Choroid plexus epithelial cell (primary cell): ENCODE measurements at regions not wholly inside any gene's neighbourhood (a gene's known extent, or its start where the extent isn't known, plus 50 kb on each side); places are given as distances from the start of the nearest gene placed in this dataset.

Experiments used
- DNase-seq: peaks from one replicate; pipeline ENCODE4 v3.0.0-alpha.2; 2010; ENCODE audit warnings: low read depth
- H3K4me3 ChIP-seq: 2 replicates; pipeline ENCODE4 v1.5.1; 2011; ENCODE audit warnings: low read depth, mild to moderate bottlenecking, control low read depth, low read length, moderate library complexity
- TF ChIP-seq, protein P1 (sequence below): conservative IDR thresholded peaks from 2 replicates; pipeline ENCODE4 v1.5.1; 2011; ENCODE audit warnings: low read depth, mild to moderate bottlenecking, control low read depth, inconsistent platforms, low read length, moderate library complexity

DNA sequence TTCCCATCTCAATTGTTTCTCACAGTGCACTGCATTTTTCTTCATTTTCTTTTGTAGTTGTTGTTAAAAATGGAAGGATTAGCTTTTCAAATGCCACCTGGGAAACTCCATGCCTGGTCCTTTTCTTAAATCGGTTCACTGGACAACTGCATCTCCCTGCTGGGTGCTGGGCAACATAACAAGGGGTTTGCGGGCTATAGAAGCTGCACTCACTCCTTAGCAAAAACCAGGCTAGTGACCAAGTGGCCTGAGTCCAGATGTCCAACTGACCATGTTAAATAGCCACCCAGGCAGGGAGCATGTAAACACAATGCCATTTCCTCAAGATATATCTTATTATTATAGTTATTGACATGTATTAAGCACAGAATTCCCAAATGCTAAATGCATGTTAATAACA is 264.9 kb downstream of the ICOS start:
- H3K4me3 ChIP-seq: no peak overlapping the region
- no peak for DNase-seq
- TF ChIP-seq, protein P1, sequence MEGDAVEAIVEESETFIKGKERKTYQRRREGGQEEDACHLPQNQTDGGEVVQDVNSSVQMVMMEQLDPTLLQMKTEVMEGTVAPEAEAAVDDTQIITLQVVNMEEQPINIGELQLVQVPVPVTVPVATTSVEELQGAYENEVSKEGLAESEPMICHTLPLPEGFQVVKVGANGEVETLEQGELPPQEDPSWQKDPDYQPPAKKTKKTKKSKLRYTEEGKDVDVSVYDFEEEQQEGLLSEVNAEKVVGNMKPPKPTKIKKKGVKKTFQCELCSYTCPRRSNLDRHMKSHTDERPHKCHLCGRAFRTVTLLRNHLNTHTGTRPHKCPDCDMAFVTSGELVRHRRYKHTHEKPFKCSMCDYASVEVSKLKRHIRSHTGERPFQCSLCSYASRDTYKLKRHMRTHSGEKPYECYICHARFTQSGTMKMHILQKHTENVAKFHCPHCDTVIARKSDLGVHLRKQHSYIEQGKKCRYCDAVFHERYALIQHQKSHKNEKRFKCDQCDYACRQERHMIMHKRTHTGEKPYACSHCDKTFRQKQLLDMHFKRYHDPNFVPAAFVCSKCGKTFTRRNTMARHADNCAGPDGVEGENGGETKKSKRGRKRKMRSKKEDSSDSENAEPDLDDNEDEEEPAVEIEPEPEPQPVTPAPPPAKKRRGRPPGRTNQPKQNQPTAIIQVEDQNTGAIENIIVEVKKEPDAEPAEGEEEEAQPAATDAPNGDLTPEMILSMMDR: no peak

DNA sequence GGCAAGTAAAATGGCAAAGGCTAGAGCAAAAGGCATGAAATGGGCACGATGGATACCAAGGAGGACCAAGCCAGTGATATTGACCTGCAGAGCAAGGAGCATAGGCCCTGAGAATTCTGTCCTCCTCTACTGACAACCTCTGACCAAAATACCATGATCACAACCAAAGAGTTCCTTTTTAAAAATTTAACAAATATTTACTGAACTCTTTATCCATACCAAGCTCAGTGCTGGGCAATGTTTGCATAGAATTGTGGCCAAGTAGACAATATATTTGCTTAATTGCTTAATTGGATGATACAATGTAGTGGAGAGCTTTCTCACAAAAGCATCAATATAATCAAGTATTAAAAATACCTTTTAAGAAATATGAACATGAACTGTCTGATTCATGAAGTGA is 265.7 kb downstream of the ICOS start:
- no peak for DNase-seq
- TF ChIP-seq, protein P1: no peak
- no peak overlapping the region for H3K4me3 ChIP-seq

DNA sequence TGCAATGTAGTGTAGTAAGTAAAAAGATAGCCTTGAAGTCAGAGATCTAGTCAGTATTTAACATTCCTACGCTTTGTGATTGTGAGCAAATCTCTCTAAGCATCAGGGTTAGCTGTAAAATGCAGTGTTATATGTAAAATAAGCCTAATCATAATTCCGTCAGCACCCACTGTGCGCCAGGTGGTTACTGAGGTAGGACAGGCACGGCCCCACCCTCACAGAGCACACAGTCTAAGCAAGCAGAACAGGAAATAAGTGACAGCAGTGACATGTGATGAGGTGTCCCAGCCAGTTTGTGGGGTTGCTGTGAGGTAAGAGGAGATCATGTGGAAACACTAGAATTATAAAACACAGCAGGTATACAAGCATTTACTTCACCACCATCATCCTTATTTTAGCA is 267.1 kb downstream of the ICOS start:
- no peak overlapping the region for H3K4me3 ChIP-seq
- no peak for DNase-seq
- TF ChIP-seq, protein P1: no peak

GRCh38 chr2:204205082-204205481 is 268.5 kb downstream of the ICOS start:
- TF ChIP-seq, protein P1: no peak
- no peak overlapping the region for H3K4me3 ChIP-seq
- no peak for DNase-seq

GRCh38 chr2:204205538-204205937 is 269.0 kb downstream of the ICOS start:
- TF ChIP-seq, protein P1: no peak
- DNase-seq: no peak

GRCh38 chr2:204207866-204208265 is 271.3 kb downstream of the ICOS start:
- TF ChIP-seq, protein P1: no peak
- no peak overlapping the region for H3K4me3 ChIP-seq
- DNase-seq: no peak

More at GRCh38 chr2:204205538-204205937, 269.0 kb downstream of the ICOS start:
- no peak overlapping the region for H3K4me3 ChIP-seq

DNA sequence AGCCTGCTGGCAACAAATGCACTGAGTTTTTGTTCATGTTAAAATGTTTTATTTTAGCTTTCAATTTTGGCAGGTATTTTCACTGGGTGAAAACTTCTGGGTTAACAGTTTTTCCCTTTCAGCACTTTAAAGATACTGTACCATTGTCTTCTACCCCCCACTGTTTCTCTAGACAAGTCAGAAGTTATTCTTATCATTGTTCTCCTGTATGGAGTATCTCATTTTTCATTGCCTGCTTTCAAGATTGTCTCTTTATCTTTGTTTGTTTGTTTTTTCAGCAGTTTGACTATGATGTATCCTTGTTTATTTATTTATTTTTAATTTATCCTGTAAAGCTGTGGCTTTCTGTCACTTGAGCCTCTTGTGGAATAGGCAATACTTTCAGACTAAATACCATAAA is 277.0 kb downstream of the ICOS start:
- no peak for DNase-seq
- H3K4me3 ChIP-seq: no peak overlapping the region
- TF ChIP-seq, protein P1: no peak
